Lung microvascular endothelial cell (primary cell): ENCODE measurements at regions not wholly inside any gene's neighbourhood (a gene's known extent, or its start where the extent isn't known, plus 50 kb on each side); places are given as distances from the start of the nearest gene placed in this dataset.
"Not testable (repeated sequence)": the region's sequence is repeated elsewhere in the genome, so short reads cannot be mapped to it uniquely, and the experiment has no call there.

ENCODE experiments used
- DNase-seq, 2 donors: peaks; one replicate each; pipeline versions ENCODE4 v3.0.0 to v3.0.0-alpha.2; 2010; ENCODE audit warnings: low read depth in 2 of 2

DNA sequence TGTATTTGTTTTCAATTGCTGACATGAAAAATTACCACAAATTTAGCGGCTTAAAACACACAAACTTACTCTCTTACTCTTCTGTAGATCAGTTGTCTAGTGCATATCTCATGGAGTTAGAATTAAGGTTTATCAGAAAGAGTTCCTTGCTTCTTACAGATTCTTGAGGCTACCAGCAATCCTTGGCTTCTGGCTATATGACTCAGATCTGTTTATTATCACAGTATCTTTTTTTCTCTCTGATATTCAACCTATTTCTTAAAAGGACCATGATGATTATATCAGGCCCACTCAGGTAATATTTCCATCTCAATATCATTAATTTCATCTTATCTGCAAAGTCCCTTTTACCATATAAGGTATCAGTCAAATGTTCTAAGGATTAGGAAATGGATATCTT lies 263.5 kb upstream of the BCHE start:
- DNase-seq: no peak

DNA sequence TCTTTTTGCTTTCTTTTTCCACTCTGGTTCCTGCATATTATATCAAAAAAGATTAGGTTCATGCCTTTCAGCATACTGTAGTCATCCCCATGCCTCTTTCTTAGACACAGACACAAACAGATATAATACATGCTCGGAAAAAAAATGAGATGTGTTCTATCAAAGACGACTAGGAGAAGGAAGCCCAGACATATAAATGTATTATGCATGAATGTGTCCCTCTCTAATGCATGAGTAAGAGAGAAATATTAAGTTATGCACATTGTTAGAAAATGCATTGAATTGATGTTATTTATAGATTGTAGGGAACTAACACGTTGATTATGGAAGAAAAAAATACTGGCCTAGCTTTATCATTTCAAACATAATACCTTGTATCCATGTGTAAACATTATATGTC lies 252.4 kb upstream of the BCHE start:
- DNase-seq: no peak

DNA sequence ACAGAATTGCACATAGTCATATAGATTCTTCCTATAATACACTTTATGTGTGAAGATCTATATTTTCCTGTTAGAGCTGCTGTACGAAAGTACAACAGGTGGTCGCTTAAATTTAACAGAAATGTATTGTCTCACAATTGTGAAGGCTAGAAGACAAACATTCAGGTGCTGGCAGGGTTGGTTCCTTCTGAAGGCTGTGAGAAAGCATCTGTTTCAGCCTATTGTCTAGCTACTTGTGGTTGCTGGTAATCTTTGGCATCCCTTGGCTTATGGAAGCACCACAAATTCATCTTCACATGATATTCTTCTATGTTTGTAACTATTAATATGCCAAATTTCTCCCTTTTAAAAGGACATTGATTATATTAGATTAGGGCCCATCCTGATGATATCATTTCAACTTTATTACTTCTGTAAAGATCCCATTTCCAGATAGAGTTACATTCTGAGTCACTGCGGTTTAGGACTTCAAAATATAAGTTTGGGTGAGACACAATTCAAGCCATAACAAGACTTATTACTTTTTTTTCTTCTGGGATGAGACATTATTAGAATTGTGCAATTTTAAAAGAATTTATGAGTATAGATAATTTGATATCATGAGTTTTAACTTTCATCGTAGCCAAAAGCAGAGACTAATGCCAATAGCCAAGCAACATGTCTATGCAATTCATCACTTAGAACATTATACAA lies 248.1 kb upstream of the BCHE start:
- DNase-seq: no peak

DNA sequence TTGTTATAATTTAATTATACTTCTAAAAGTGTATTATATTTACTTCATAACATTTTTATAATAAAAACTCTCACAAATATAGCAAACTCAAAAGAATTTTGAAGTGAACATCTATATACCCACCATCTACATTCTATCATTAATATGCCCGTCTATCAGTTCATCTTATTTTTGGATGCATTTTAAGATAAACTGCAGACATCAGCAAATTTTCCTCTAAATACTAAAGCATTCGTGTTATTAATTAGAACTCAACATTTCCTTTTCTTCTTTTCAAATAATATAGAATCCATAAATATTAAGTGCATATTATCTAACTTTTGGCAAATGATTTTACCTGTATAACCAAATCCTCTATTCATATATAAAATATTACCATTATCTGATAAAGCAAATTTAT lies 242.9 kb upstream of the BCHE start:
- no peak for DNase-seq

DNA sequence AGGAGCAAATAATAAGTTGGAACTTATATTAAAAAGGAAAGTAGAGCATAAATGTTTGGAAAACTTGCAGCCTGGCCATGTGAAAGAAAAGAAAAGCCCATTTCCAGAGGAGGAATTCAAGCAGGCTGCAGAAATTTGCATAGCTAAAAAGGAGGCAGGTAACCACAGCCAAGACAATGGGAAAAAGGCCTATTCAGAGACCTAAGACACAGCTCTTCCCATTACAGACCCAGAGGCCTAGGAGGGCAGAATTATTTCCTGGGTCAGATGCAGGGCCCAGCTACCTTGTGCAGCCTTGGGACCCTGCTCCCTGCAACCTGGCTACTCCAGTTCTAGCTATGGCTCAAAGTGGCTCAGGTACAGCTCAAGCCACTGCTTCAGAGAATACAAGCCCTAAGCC lies 234.6 kb upstream of the BCHE start:
- no peak for DNase-seq

DNA sequence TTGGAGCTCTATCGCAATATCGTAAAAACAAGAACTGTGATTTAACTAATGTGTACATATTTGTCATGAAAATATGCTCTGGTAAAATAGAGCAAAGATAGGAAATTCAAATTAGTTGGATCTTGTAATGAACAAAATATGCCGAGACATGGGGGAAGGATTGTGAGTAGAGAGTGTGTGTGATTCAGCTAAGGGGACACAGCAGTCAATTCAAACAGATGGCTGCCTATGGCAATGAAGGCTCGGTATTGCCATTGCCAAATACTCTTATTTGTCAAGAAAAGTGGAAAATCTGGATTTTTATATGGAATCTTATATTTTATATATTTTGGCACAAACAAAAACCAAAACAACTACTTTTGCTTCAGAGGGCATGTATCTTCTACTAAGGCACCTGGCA lies 227.3 kb upstream of the BCHE start:
- no peak for DNase-seq

DNA sequence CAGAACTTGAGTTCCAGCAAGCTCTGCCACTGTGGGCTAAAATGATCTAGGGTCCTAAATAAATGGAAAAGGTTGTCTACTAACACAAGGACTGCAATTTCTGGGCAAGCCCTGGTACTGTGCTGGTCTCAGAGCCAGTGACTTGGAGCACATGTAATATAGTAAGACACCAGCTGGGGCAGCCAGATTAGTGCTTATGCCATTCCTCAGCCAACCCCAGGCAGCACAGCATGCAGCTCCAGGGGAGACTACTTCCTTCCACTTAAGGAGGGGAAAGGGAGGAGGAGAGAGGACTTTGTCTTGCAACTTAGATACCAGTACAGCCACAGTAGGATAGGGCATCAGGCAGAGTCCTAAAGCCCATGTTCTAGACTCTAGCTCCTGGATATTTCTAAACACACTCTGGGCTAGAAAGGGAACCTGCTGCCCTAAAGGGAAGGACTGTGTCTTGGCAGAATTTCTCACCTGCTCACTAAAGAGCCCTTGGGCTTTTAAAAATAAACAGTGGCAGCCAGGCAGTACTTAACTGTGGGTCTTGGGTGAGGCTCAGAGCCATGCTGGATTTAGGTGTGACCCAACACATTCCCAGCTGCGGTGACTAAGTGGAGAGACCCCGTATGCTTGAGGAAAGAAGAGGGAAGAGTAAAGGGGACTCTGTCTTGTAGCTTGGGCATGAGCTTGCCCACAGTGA lies 223.7 kb upstream of the BCHE start:
- no peak for DNase-seq

DNA sequence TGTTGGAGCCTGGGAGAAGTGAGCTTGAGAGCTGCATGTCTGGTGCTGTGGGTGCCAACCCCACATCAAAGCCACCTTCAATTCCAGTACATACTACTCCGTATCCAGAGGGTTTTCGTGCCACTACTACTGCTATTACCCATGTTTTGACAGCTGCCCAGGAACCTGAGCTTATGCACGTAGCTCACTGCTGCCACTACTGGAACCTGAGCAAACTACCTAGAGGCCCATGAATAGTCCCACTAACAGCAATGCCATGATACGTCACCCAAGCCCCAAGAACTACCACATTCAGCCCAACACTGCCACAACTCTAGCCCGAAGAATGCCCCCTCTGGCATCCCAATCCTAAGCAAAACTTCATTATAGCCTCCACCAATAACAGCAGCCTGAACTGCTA lies 215.2 kb upstream of the BCHE start:
- DNase-seq: no peak

DNA sequence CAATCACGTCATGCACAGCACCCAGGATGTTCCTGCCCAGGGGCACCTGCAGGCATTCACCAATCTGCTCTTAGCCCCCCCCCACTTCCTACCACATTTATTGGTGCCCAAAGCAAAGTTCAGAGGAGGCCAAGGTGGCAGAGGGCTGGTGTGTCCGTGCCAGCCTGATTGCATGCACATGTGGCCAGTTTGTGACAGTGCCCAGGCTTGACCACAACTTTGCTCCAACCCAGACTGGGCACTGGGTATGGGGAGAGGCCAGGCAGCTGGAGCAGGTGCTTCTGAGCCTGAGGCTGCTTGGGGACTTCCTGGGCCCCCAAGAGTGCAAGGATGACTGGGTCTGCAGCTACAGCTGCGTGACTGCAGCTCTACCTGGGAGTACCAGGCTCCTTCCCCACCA lies 192.3 kb upstream of the BCHE start:
- DNase-seq: no peak

DNA sequence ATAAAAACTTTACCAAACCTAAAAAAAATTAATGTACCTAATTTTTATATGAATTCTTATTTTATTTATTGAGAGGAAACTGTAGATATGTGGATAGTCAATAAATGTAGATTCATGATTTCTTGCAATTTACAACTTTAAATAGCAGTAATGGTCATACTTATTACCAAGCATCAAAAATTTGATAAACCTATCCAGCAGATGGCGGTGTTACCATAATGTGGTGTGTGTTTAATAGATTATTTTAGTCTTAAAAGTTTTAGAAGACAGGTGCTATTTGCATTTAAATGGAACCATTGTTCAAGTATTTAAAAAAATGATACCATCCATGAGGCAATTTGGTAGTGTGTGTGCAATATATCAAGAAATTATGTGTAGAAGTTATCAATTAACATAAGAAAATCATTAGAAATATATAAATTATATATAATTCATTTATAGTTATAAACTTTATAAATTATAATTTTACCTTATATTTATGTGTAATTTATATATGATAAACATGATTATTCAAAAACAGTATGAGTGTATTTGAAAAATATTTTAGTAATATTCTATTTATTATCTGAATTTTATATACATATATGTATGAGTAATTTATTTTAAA lies 176.0 kb upstream of the BCHE start:
- peak; percentile 26 to 39 for DNase-seq

DNA sequence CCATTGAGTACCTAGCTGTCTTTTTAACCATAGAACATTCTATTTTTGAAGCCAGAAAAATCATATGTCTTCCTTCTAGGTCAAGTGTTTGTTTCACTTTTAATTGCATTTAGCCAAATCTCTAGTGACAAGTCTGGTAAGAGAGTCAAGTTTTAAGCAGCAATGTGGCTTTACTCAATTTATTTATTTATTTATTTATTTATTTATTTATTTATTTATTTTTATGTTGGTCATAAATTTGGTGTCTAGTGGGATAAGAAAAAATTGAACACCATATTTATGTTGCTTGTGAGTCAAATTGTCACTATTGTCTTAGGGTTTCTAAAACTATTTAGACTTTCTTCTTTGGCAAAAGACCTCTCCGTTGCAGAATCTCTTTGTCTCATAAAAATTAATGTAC lies 174.5 kb upstream of the BCHE start:
- DNase-seq: no peak

DNA sequence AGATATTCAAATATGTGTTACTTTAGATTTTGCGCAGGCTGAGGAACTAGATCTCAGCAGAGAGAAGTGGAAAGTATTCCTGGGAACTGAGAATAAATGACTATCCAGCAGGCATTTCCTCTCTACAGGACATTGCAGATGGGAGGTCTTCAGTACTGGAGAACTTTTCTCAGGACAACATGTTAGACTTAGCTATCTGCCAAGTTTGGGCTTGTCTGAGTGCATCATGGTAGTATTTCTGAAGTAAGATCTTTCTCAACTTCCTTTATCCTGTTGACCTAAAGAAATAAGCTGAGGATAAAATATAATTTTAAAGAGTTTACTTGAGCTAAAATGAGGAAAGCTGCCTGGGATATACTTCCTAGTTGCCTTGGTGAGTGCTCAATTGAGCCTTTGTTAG lies 167.9 kb upstream of the BCHE start:
- no peak for DNase-seq

DNA sequence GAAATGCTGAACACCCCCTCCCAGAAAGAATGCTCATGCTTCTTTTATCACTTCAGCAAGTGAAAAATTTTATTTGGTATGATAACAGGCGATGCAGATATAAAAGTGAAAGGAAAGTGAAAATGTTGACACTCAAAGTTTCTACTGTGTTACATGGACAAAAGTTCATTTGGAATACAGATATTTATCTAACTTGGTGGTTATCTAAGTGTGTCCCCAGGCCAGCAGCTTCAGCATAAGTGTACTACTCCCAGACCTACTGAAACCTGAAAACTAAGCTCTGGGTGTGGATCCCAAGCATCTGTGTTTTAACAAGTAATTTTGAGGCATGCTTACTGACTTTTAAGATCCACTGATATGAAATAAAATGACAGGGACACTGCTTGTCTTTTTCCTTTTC lies 157.1 kb upstream of the BCHE start:
- no peak for DNase-seq

DNA sequence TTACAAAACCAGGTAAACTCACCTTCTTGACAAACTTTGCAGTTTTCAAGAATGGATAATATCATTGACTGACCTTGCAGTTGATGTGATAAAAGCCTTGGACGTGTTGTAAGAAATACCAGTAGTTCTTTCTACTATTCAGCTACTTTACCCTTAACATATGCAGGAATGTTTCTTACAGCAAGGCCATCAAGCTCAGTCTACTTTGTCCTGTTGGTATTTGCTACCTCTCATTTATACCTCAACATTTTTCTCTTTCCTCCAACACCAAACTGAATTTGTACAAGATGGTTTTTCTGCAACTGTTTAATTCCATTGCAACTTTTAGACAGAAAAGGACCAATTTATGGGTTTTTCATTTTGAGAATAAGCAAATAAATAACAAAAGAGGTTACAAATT lies 147.4 kb upstream of the BCHE start:
- no peak for DNase-seq

DNA sequence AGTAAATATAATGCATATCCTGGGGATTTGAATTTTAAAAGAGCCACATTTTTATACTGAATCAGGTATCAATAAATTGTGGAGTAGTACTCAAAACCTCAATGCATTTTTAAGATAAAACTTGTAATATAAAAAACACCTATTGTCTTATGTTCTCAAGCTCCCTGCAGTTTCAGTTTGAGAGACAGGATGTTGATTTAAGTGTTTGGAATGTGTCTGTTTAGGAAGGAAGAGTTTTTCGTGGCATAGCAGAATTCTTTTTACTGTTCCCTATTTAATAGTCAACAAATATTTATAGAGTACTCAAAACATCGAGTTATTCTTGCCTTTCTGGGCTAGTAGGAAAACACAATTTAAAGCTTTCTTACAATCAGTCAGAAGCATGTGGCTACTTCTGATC lies 146.1 kb upstream of the BCHE start:
- DNase-seq: peak; percentile 1 to 18

DNA sequence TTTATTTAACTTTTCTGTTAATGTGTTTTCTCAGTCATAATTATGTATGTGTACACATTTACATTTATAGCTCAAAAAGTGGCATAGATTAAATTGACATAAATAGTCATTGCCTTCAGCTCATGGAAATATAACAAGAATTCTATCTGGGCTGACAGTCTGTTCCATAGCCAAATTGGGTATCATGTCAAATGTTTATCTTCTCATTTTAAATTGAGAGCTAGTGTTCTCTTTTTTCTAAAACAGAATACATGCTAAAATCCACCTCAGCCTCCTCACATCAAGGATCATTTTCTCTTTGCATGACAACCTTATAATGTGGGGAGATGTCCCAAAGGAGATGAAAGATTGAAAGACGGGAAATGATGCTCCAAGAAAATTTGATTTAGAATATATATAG lies 144.1 kb upstream of the BCHE start:
- no peak for DNase-seq

DNA sequence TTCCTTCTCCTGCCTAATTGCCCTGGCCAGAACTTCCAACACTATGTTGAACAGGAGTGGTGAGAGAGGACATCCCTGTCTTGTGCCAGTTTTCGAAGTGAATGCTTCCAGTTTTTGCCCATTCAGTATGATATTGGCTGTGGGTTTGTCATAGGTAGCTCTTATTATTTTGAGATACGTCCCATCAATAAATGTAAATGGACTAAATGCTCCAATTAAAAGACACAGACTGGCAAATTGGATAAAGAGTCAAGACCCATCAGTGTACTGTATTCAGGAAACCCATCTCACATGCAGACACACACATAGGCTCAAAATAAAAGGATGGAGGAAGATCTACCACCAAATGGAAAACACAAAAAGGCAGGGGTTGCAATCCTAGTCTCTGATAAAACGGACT lies 123.6 kb upstream of the BCHE start:
- not testable (repeated sequence) for DNase-seq

DNA sequence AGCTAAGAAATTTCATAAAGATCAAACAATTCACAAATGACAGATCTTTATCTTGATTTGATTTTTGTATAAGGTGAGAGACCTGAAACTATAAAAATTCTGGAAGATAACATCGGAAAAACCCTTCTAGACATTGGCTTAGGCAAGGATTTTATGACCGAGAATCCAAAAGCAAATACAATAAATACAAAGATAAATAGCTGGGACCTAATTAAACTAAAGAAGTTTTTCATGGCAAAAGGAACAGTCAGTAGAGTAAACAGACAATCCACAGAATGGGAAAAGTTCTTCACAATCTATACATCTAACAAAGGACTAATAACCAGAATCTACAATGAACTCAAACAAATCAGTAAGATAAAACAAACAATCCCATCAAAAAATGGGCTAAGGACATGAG lies 116.9 kb upstream of the BCHE start:
- no peak for DNase-seq

DNA sequence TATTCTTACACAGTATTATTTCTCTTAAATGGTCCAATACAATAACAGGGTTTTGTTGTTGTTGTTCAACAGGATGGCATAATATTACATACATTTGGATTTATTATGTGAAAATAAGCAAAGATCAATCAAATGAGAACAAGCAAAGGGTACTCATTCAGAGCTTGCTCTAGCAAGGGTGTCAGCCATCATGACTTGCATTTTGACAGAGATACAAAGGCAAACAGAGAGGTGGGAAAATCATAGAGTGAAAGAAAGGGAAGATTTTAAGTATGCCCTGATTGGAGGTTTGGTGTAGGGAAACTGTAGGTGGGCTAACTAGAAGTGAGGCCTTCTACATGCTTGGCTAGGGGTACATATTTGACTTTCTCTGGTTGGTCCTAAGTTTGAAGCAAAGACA lies 109.1 kb upstream of the BCHE start:
- no peak for DNase-seq

DNA sequence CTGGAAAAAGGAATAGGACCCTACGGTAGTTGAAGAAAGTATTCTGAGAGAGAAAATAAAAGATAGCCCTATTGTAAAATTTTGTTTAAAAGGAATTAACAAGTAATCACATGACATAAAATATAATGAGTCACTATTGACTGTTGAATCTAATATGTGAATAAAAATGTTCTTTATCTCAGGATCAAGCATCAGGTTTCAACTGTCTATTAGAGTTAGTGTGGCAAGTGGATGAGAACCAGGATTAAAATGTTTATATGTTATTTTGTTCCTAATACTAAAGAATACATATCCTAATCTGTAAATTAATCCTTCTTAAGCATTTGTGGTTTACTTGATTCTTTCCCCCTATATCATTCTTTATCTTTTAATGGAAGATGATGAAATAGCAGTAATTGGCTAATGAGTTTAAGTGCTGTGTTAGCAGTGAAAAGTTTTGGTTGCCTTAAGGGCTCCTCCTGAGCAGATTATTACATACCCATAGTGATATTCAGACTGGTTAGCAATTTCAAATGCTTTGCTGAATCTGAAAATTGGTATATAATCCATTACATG lies 101.8 kb upstream of the BCHE start:
- DNase-seq: no peak

DNA sequence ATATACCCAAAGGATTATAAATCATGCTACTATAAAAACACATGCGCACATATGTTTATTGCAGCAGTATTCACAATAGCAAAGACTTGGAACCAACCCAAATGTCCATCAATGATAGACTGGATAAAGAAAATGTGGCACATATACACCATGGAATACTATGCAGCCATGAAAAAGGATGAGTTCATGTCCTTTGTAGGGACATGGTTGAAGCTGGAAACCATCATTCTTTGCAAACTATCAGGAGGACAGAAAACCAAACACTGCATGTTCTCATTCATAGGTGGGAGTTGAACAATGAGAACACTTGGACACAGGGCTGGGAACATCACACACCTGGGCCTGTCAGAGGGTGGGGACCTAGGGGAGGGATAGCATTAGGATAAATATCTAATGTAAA lies 98.9 kb upstream of the BCHE start:
- not testable (repeated sequence) for DNase-seq

DNA sequence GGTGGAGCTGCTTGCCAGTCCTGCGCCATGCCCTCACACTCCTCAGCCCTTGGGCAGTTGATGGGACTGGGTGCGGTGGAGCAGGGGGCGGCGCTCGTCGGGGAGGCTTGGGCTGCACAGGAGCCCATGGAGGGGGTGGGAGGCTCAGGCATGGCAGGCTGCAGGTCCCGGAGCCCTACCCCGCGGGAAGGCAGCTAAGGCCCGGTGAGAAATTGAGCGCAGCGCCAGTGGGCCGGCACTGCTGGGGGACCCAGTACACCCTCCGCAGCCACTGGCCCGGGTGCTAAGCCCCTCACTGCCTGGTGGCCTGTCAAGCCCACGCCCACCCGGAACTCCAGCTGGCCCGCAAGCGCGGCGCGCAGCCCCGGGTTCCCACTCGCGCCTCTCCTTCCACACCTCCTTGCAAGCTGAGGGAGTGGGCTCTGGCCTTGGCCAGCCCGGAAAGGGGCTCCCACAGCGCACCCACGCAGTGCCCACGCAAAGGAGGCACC lies 87.1 kb upstream of the BCHE start:
- DNase-seq: not testable (repeated sequence)

DNA sequence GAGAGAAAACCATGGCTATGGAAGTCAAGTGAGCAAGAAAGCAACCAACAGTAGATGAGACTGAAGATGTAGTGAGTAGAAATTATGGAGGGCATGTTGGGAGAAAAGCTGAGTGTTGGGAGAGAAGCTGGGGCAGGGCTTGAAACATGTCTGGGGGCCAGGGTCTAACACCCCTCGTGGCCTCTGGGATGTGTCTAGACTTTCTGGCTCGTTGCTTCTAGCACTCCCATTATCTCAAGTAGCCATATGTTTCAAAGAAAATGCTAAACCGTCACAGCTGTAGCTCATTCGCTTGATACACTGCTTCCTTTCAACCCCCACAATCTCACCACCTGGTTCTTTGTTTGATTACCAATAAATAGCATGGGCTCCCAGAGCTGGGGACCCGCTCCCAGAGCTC lies 83.8 kb upstream of the BCHE start:
- DNase-seq: no peak
